WTC11 (cell line): ENCODE measurements at regions not wholly inside any gene's neighbourhood (a gene's known extent, or its start where the extent isn't known, plus 50 kb on each side); places are given as distances from the start of the nearest gene placed in this dataset.

Source experiments
- ATAC-seq: fragments of 200-7000 bp; cut with Tn5 transposase; 2 replicates; pipeline ENCODE4 v1.10.0; 2021; ENCODE audit warnings: mild to moderate bottlenecking, moderate library complexity
- CTCF ChIA-PET: fragments of 300-600 bp; sonication (Branson Sonifier 250); formaldehyde crosslinking; loops from one replicate; lab custom pipeline; 2021; ENCODE audit warnings: antibody characterized with exemption; lab: Charles Lee
- POLR2A ChIA-PET: fragments of 350-600 bp; sonication (Branson Sonifier 250); formaldehyde crosslinking; loops from one replicate; lab custom pipeline; 2021; ENCODE audit warnings: antibody characterized with exemption; lab: Charles Lee
- DNase-seq: peaks from one replicate; pipeline ENCODE4 v3.0.0; 2021; ENCODE audit warnings: low spot score
- H3K27ac Mint-ChIP-seq: 2 replicates; pipeline ENCODE4 v1.8.0; 2021; ENCODE audit warnings: mixed read lengths
- H3K27me3 Mint-ChIP-seq: 2 replicates; pipeline ENCODE4 v1.8.0; 2021; ENCODE audit warnings: low read depth, mild to moderate bottlenecking, moderate library complexity, mixed read lengths
- H3K36me3 Mint-ChIP-seq: 2 replicates; pipeline ENCODE4 v1.8.0; 2021; ENCODE audit warnings: mixed read lengths
- H3K4me1 Mint-ChIP-seq: 2 replicates; pipeline ENCODE4 v1.8.0; 2022; ENCODE audit warnings: mixed read lengths
- H3K4me3 Mint-ChIP-seq: 2 replicates; pipeline ENCODE4 v1.8.0; 2021; ENCODE audit warnings: mild to moderate bottlenecking, moderate library complexity, mixed read lengths
- H3K9me3 Mint-ChIP-seq: 2 replicates; pipeline ENCODE4 v1.8.0; 2021; ENCODE audit warnings: mixed read lengths
- AFF4 ChIP-seq: sonication (generic); formaldehyde crosslinking; IDR thresholded peaks from 2 replicates; pipeline ENCODE4 v1.8.1; 2023; ENCODE audit warnings: mild to moderate bottlenecking, missing genetic modification reagents, borderline replicate concordance
- E2F4 ChIP-seq: sonication (generic); formaldehyde crosslinking; IDR thresholded peaks from 2 replicates; pipeline ENCODE4 v1.8.1; 2022; ENCODE audit warnings: low read depth, mild to moderate bottlenecking, moderate library complexity, missing genetic modification reagents, borderline replicate concordance
- ELF4 ChIP-seq: sonication (generic); formaldehyde crosslinking; IDR thresholded peaks from 2 replicates; pipeline ENCODE4 v1.8.1; 2022; ENCODE audit warnings: low read depth, mild to moderate bottlenecking, moderate library complexity, missing genetic modification reagents
- ETV6 ChIP-seq: sonication (generic); formaldehyde crosslinking; IDR thresholded peaks from 2 replicates; pipeline ENCODE4 v1.8.1; 2022; ENCODE audit warnings: mild to moderate bottlenecking, missing genetic modification reagents
- FOXJ3 ChIP-seq: sonication (generic); formaldehyde crosslinking; IDR thresholded peaks from 2 replicates; pipeline ENCODE4 v1.9.0; 2021; ENCODE audit warnings: missing genetic modification reagents, mild to moderate bottlenecking, borderline replicate concordance
- NR1H2 ChIP-seq: sonication (generic); formaldehyde crosslinking; IDR thresholded peaks from 2 replicates; pipeline ENCODE4 v1.9.0; 2021; ENCODE audit warnings: mild to moderate bottlenecking, moderate library complexity, missing genetic modification reagents
- SMAD4 ChIP-seq: sonication (generic); formaldehyde crosslinking; IDR thresholded peaks from 2 replicates; pipeline ENCODE4 v1.8.0; 2022; ENCODE audit warnings: mild to moderate bottlenecking, missing genetic modification reagents
- SOX15 ChIP-seq: fragments of 250-450 bp; sonication (Bioruptor Pico); IDR thresholded peaks from 2 replicates; pipeline ENCODE4 v1.9.0; 2021; ENCODE audit warnings: mild to moderate bottlenecking
- TEAD4 ChIP-seq: sonication (generic); formaldehyde crosslinking; IDR thresholded peaks from 2 replicates; pipeline ENCODE4 v1.8.0; 2022; ENCODE audit warnings: mild to moderate bottlenecking, missing genetic modification reagents
- ZNF121 ChIP-seq: sonication (generic); formaldehyde crosslinking; IDR thresholded peaks from 2 replicates; pipeline ENCODE4 v1.8.0; 2023; ENCODE audit warnings: missing genetic modification reagents
- ZNF138 ChIP-seq: sonication (generic); formaldehyde crosslinking; conservative IDR thresholded peaks from 2 replicates; pipeline ENCODE4 v1.8.1; 2022; ENCODE audit warnings: mild to moderate bottlenecking, moderate library complexity, missing genetic modification reagents
- ZNF232 ChIP-seq: sonication (generic); formaldehyde crosslinking; IDR thresholded peaks from 2 replicates; pipeline ENCODE4 v1.8.0; 2022; ENCODE audit warnings: mild to moderate bottlenecking, missing genetic modification reagents
- TF ChIP-seq, protein P1 (sequence below): sonication (generic); formaldehyde crosslinking; conservative IDR thresholded peaks from 2 replicates; pipeline ENCODE4 v1.8.1; 2022; ENCODE audit warnings: mild to moderate bottlenecking, missing genetic modification reagents
- TF ChIP-seq, protein P2 (sequence below): sonication (generic); formaldehyde crosslinking; conservative IDR thresholded peaks from 2 replicates; pipeline ENCODE4 v1.8.1; 2023; ENCODE audit warnings: mild to moderate bottlenecking, low read depth, missing genetic modification reagents, moderate library complexity
- TF ChIP-seq, protein P3 (sequence below): sonication (generic); formaldehyde crosslinking; IDR thresholded peaks from 2 replicates; pipeline ENCODE4 v1.8.0; 2023; ENCODE audit warnings: missing genetic modification reagents

- ChIA-PET CTCF (interaction anchor here (0.7 kb wide), 1 partner anchor 57 kb away, joined by 3 read pairs; no protein-coding TSS in a partner anchor), POLR2A (interaction anchor here (0.5 kb wide), 1 partner anchor 26 kb away, joined by 5 read pairs; no protein-coding TSS in a partner anchor)
- Mint-ChIP-seq H3K36me3 (no peaks in the 10 kb centered on the region), H3K27me3 (peaks cover 3% of the 10 kb centered on the region; the same call in 1 of the 2 replicates), H3K27ac (no peak overlapping the region), H3K4me1 (peaks cover 39% of the 10 kb centered on the region), H3K9me3 (no peaks in the 10 kb centered on the region), H3K4me3 (no peak overlapping the region)
- no peak for TF ChIP-seq FOXJ3
- TF ChIP-seq ETV6 (CRISPR knock-in tag) = no peak
- TF ChIP-seq ZNF232 (CRISPR knock-in tag) = no peak
- no peak for TF ChIP-seq TEAD4 (CRISPR knock-in tag)
- no peak for TF ChIP-seq SOX15 (CRISPR knock-in tag)
- TF ChIP-seq, protein P1, sequence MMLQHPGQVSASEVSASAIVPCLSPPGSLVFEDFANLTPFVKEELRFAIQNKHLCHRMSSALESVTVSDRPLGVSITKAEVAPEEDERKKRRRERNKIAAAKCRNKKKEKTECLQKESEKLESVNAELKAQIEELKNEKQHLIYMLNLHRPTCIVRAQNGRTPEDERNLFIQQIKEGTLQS (CRISPR knock-in tag) = no peak
- TF ChIP-seq ELF4 (CRISPR knock-in tag) = no peak
- no peak for TF ChIP-seq SMAD4 (CRISPR knock-in tag)
- no peak for ATAC-seq
- DNase-seq = no peak
Measured at GRCh38 chrX:39956803-39957394, 140.9 kb downstream of the BCOR start.

GRCh38 chrX:39957816-39958566 is 139.8 kb downstream of the BCOR start:
- ChIA-PET CTCF (no interaction called here), POLR2A (no interaction called here)
- ATAC-seq (no peak), DNase-seq (no peak)
- TF ChIP-seq, protein P2, sequence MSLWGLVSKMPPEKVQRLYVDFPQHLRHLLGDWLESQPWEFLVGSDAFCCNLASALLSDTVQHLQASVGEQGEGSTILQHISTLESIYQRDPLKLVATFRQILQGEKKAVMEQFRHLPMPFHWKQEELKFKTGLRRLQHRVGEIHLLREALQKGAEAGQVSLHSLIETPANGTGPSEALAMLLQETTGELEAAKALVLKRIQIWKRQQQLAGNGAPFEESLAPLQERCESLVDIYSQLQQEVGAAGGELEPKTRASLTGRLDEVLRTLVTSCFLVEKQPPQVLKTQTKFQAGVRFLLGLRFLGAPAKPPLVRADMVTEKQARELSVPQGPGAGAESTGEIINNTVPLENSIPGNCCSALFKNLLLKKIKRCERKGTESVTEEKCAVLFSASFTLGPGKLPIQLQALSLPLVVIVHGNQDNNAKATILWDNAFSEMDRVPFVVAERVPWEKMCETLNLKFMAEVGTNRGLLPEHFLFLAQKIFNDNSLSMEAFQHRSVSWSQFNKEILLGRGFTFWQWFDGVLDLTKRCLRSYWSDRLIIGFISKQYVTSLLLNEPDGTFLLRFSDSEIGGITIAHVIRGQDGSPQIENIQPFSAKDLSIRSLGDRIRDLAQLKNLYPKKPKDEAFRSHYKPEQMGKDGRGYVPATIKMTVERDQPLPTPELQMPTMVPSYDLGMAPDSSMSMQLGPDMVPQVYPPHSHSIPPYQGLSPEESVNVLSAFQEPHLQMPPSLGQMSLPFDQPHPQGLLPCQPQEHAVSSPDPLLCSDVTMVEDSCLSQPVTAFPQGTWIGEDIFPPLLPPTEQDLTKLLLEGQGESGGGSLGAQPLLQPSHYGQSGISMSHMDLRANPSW = no peak
- no peak for TF ChIP-seq AFF4 (CRISPR knock-in tag)
- TF ChIP-seq E2F4 (CRISPR knock-in tag) = no peak
- no peak for TF ChIP-seq ZNF138 (CRISPR knock-in tag)
- TF ChIP-seq NR1H2 = no peak
- TF ChIP-seq ZNF121 (CRISPR knock-in tag) = no peak
- TF ChIP-seq, protein P3, sequence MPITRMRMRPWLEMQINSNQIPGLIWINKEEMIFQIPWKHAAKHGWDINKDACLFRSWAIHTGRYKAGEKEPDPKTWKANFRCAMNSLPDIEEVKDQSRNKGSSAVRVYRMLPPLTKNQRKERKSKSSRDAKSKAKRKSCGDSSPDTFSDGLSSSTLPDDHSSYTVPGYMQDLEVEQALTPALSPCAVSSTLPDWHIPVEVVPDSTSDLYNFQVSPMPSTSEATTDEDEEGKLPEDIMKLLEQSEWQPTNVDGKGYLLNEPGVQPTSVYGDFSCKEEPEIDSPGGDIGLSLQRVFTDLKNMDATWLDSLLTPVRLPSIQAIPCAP (CRISPR knock-in tag) = no peak
- H3K27ac Mint-ChIP-seq = no peak overlapping the region
- no peaks in the 10 kb centered on the region for H3K36me3 Mint-ChIP-seq
- H3K27me3 Mint-ChIP-seq = peaks cover 3% of the 10 kb centered on the region; the same call in 1 of the 2 replicates
- peaks cover 38% of the 10 kb centered on the region for H3K4me1 Mint-ChIP-seq
- H3K9me3 Mint-ChIP-seq = no peaks in the 10 kb centered on the region
- no peak overlapping the region for H3K4me3 Mint-ChIP-seq
